Lung (tissue), 11 donors: ENCODE measurements at regions not wholly inside any gene's neighbourhood (a gene's known extent, or its start where the extent isn't known, plus 50 kb on each side); places are given as distances from the start of the nearest gene placed in this dataset.

Experiments used
- ATAC-seq: fragments of 200-7000 bp; cut with Tn5 transposase; one replicate; pipeline ENCODE4 v1.9.1; 2020; ENCODE audit warnings: moderate number of reproducible peaks; ENCODE audit not compliant: insufficient read depth, low FRiP score
- DNase-seq, 3 donors: peaks; one replicate each; pipeline ENCODE4 v3.0.0-alpha.2; 2013 to 2017
- H3K27ac ChIP-seq, 2 donors: one replicate each; pipeline ENCODE4 v1.5.1; 2013; ENCODE audit warnings: mild to moderate bottlenecking in 2 of 2, moderate library complexity in 2 of 2, control low read depth in 1 of 2, inconsistent platforms in 1 of 2, low read depth in 1 of 2, low read length in 1 of 2
- H3K27me3 ChIP-seq, 3 donors: one replicate each; pipeline ENCODE4 v1.5.1; 2013; ENCODE audit warnings: low read length in 2 of 3; ENCODE audit not compliant: control insufficient read depth in 3 of 3, insufficient read depth in 3 of 3
- H3K36me3 ChIP-seq, 4 donors: one replicate each; pipeline ENCODE4 v1.5.1; 2013; ENCODE audit warnings: low read length in 4 of 4, mild to moderate bottlenecking in 1 of 4, moderate library complexity in 1 of 4; ENCODE audit not compliant: control insufficient read depth in 4 of 4, insufficient read depth in 4 of 4
- H3K4me1 ChIP-seq, 5 donors: one replicate each; pipeline ENCODE4 v1.5.1; 2013; ENCODE audit warnings: low read length in 5 of 5, mild to moderate bottlenecking in 2 of 5, moderate library complexity in 1 of 5; ENCODE audit not compliant: control insufficient read depth in 5 of 5, insufficient read depth in 5 of 5
- H3K4me3 ChIP-seq: one replicate; pipeline ENCODE4 v1.5.1; 2013; ENCODE audit warnings: mild to moderate bottlenecking, control low read depth, moderate library complexity
- H3K9ac ChIP-seq, 2 donors: one replicate each; pipeline ENCODE4 v1.5.1; 2013; ENCODE audit warnings: low read length in 2 of 2, control low read depth in 1 of 2; ENCODE audit not compliant: insufficient read depth in 1 of 2
- H3K9me3 ChIP-seq, 4 donors: one replicate each; pipeline ENCODE4 v1.5.1; 2013; ENCODE audit warnings: low read length in 3 of 4, mild to moderate bottlenecking in 1 of 4, moderate library complexity in 1 of 4; ENCODE audit not compliant: control insufficient read depth in 4 of 4, insufficient read depth in 3 of 4
- CTCF ChIP-seq: IDR thresholded peaks from 2 replicates; pipeline ENCODE4 v1.5.1; 2012; ENCODE audit warnings: mild to moderate bottlenecking; ENCODE audit errors: control extremely low read depth, extremely low read depth
- WGBS, 2 donors: extraction: QIAGEN DNeasy Blood & Tissue Kit; methylation state at CpG; one replicate each; pipeline ENCODE4 v1.1.7; 2013; 5-methylcytosine and 5-hydroxymethylcytosine counted together
- donor health status: control.
- donor health status: control.
- donor health status: Bipolar disorder and iron deficiency.
- donor health status: healthy.
- donor health status: DM: yes; HTN: yes; CAD: no.

- Histone ChIP-seq H3K27me3 (no peaks in the 10 kb centered on the region), H3K9me3 (no peaks in the 10 kb centered on the region), H3K9ac (no peak overlapping the region), H3K36me3 (no peaks in the 10 kb centered on the region), H3K27ac (no peak overlapping the region), H3K4me3 (no peak overlapping the region), H3K4me1 (no peaks in the 10 kb centered on the region)
- DNase-seq (no peak), ATAC-seq (no peak)
- WGBS, 2 donors = 90 to 93% methylated on average over 7 of the region's 7 CpGs
- no peak for TF ChIP-seq CTCF
These were observed 93.9 kb upstream of the API5 start for GRCh38 chr11:43217849-43218248.

- DNase-seq (no peak), ATAC-seq (no peak)
- H3K9ac ChIP-seq = no peak overlapping the region
- H3K27ac ChIP-seq = no peak overlapping the region
- no peaks in the 10 kb centered on the region for H3K36me3 ChIP-seq
- H3K4me1 ChIP-seq = no peaks in the 10 kb centered on the region
- H3K27me3 ChIP-seq = no peaks in the 10 kb centered on the region
- no peak overlapping the region for H3K4me3 ChIP-seq
- H3K9me3 ChIP-seq = peaks cover 0 to 2% (median 0%) of the 10 kb centered on the region in 4 donors
- TF ChIP-seq CTCF = no peak
These were observed 89.6 kb upstream of the API5 start for GRCh38 chr11:43222215-43222614.

- Histone ChIP-seq H3K4me1 (no peaks in the 10 kb centered on the region), H3K27me3 (no peaks in the 10 kb centered on the region), H3K4me3 (no peak overlapping the region), H3K27ac (no peak overlapping the region), H3K9me3 (peaks cover 0 to 2% (median 0%) of the 10 kb centered on the region in 4 donors), H3K9ac (no peak overlapping the region), H3K36me3 (no peaks in the 10 kb centered on the region)
- no peak for DNase-seq
- no peak for TF ChIP-seq CTCF
- no peak for ATAC-seq
- WGBS, 2 donors = 75 to 83% methylated on average over 3 of the region's 3 CpGs
These were observed 88.8 kb upstream of the API5 start for GRCh38 chr11:43223026-43223425.

DNA sequence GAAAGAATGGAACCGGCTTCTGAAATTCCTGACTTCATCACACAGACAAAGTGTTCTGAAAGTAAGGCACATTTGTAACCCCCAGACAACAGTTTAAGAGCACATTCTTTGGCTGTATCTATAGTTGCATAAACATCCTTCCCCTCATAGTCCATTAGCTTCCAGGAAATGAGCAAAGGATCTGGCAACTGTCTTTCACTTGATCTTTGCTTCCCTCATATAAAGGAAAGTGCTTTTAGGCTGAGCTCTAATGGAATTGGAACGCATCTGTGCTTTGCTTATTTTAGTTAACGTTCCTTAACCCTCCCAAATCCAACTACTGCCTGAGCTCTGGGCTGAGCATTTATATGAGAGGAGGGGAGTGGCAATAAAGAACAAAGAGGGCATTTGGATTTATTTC, 76.9 kb upstream of the API5 start:
- peak; percentile 47 to 95 (median 92) for DNase-seq
- H3K36me3 ChIP-seq = no peaks in the 10 kb centered on the region
- H3K4me1 ChIP-seq = peaks cover 0 to 13% (median 0%) of the 10 kb centered on the region in 5 donors
- no peak overlapping the region for H3K4me3 ChIP-seq
- no peak overlapping the region for H3K27ac ChIP-seq
- 18% methylated on average over 3 of the region's 3 CpGs for WGBS, 2 donors
- no peak for ATAC-seq
- peaks cover 0 to 7% (median 1%) of the 10 kb centered on the region in 4 donors for H3K9me3 ChIP-seq
- no peaks in the 10 kb centered on the region for H3K27me3 ChIP-seq
- no peak for TF ChIP-seq CTCF
- no peak overlapping the region for H3K9ac ChIP-seq
